ENCODE measurements at regions not wholly inside any gene's neighbourhood (a gene's known extent, or its start where the extent isn't known, plus 50 kb on each side); places are given as distances from the start of the nearest gene placed in this dataset.

GRCh38 chr6:150464966-150465365 is 96.2 kb downstream of the IYD start:
- peaks cover 10% of the 10 kb centered on the region for H3K4me1 ChIP-seq (ENCODE audit: control insufficient read depth, extremely low read depth, insufficient read depth, low read length)
- no peaks in the 10 kb centered on the region for H3K36me3 ChIP-seq (ENCODE audit: control insufficient read depth in 2 of 2, extremely low read depth in 1 of 2, insufficient read depth in 2 of 2, low read length in 2 of 2)
- no peak for FAIRE-seq
- no peaks in the 10 kb centered on the region for H3K9me3 ChIP-seq (ENCODE audit: control insufficient read depth, low read depth, low read length)
- no peaks in the 10 kb centered on the region for H4K20me1 ChIP-seq (ENCODE audit: control insufficient read depth, extremely low read depth, insufficient read depth, low read length)
- H3K79me2 ChIP-seq (ENCODE audit: control insufficient read depth, insufficient read depth, low read length) = no peaks in the 10 kb centered on the region
- H3K9ac ChIP-seq (ENCODE audit: control insufficient read depth, extremely low read depth, insufficient read depth, low read length) = no peak overlapping the region
- no peak overlapping the region for H3K27ac ChIP-seq (ENCODE audit: control insufficient read depth, insufficient read depth, low read length)
- DNase-seq (ENCODE audit: low read depth, low spot score) = no peak
- no peaks in the 10 kb centered on the region for H3K27me3 ChIP-seq (ENCODE audit: control insufficient read depth, extremely low read depth, insufficient read depth, low read length)
- H3K4me3 ChIP-seq (ENCODE audit: control insufficient read depth in 2 of 3, extremely low read depth in 1 of 3, insufficient read depth in 2 of 3, low read depth in 1 of 3, low read length in 3 of 3) = no peak overlapping the region
- H3K9me1 ChIP-seq (ENCODE audit: control insufficient read depth, extremely low read depth, insufficient read depth, low read length) = no peaks in the 10 kb centered on the region
- H3K4me2 ChIP-seq (ENCODE audit: control insufficient read depth, extremely low read depth, insufficient read depth, low read depth, low read length) = no peak overlapping the region
- TF ChIP-seq CTCF (optimal IDR thresholded peaks at IDR 0.05 in 1 of 3, IDR thresholded peaks at IDR 0.05 in 1 of 3, conservative IDR thresholded peaks at IDR 0.05 in 1 of 3; ENCODE audit: extremely low read depth in 1 of 3, insufficient read depth in 2 of 3, low read length in 3 of 3) (no peak), EZH2 (IDR thresholded peaks at IDR 0.05; ENCODE audit: low read length) (no peak)
- dilution Hi-C loops (cut with MboI; ENCODE audit: extremely low pct_ligation_motif_present, low sequenced_read_pairs) = no loop called here
- no peak overlapping the region for H2AFZ ChIP-seq (ENCODE audit: control insufficient read depth, low read length)

- dilution Hi-C loops (cut with MboI; ENCODE audit: extremely low pct_ligation_motif_present, low sequenced_read_pairs) = no loop called here
- no peak overlapping the region for H3K27ac ChIP-seq (ENCODE audit: control insufficient read depth, insufficient read depth, low read length)
Observed at GRCh38 chr6:150465610-150466009, 96.8 kb downstream of the IYD start.

More at GRCh38 chr6:150465610-150466009, 96.8 kb downstream of the IYD start:
- no peak overlapping the region for H3K4me3 ChIP-seq (ENCODE audit: control insufficient read depth in 2 of 3, extremely low read depth in 1 of 3, insufficient read depth in 2 of 3, low read depth in 1 of 3, low read length in 3 of 3)
- no peaks in the 10 kb centered on the region for H3K36me3 ChIP-seq (ENCODE audit: control insufficient read depth in 2 of 2, extremely low read depth in 1 of 2, insufficient read depth in 2 of 2, low read length in 2 of 2)
- no peaks in the 10 kb centered on the region for H3K79me2 ChIP-seq (ENCODE audit: control insufficient read depth, insufficient read depth, low read length)
- H3K9me3 ChIP-seq (ENCODE audit: control insufficient read depth, low read depth, low read length) = no peaks in the 10 kb centered on the region
- no peak overlapping the region for H3K9ac ChIP-seq (ENCODE audit: control insufficient read depth, extremely low read depth, insufficient read depth, low read length)
- H3K4me1 ChIP-seq (ENCODE audit: control insufficient read depth, extremely low read depth, insufficient read depth, low read length) = peaks cover 10% of the 10 kb centered on the region
- H2AFZ ChIP-seq (ENCODE audit: control insufficient read depth, low read length) = no peak overlapping the region
- FAIRE-seq (peak; percentile 59), DNase-seq (ENCODE audit: low read depth, low spot score) (no peak)
- H3K9me1 ChIP-seq (ENCODE audit: control insufficient read depth, extremely low read depth, insufficient read depth, low read length) = no peaks in the 10 kb centered on the region
- peak overlapping the region; percentile 53 for H3K4me2 ChIP-seq (ENCODE audit: control insufficient read depth, extremely low read depth, insufficient read depth, low read depth, low read length)
- TF ChIP-seq CTCF (optimal IDR thresholded peaks at IDR 0.05 in 1 of 3, IDR thresholded peaks at IDR 0.05 in 1 of 3, conservative IDR thresholded peaks at IDR 0.05 in 1 of 3; ENCODE audit: extremely low read depth in 1 of 3, insufficient read depth in 2 of 3, low read length in 3 of 3) (no peak), EZH2 (IDR thresholded peaks at IDR 0.05; ENCODE audit: low read length) (no peak)
- no peaks in the 10 kb centered on the region for H4K20me1 ChIP-seq (ENCODE audit: control insufficient read depth, extremely low read depth, insufficient read depth, low read length)
- H3K27me3 ChIP-seq (ENCODE audit: control insufficient read depth, extremely low read depth, insufficient read depth, low read length) = no peaks in the 10 kb centered on the region

Data from keratinocyte (primary cell).